Osteoblast (primary cell): ENCODE measurements at regions not wholly inside any gene's neighbourhood (a gene's known extent, or its start where the extent isn't known, plus 50 kb on each side); places are given as distances from the start of the nearest gene placed in this dataset.

ENCODE experiments used
- DNase-seq: peaks from one replicate; pipeline ENCODE4 v3.0.0; 2011; ENCODE audit warnings: low spot score, mixed read lengths; ENCODE audit not compliant: insufficient read length; ENCODE audit errors: missing footprints
- H2AFZ ChIP-seq: 2 replicates; pipeline ENCODE4 v1.6.0; 2011; ENCODE audit warnings: mild to moderate bottlenecking, low read length
- H3K27ac ChIP-seq: 2 replicates; pipeline ENCODE4 v1.5.1; 2011; ENCODE audit warnings: mild to moderate bottlenecking, low read depth, low read length, moderate library complexity
- H3K27me3 ChIP-seq: 2 replicates; pipeline ENCODE4 v1.6.0; 2012; ENCODE audit warnings: mild to moderate bottlenecking, control low read depth, inconsistent platforms, low read length, moderate library complexity; ENCODE audit not compliant: insufficient read depth
- H3K36me3 ChIP-seq: 2 replicates; pipeline ENCODE4 v1.5.1; 2011; ENCODE audit warnings: mild to moderate bottlenecking, low read length, control low read depth, moderate library complexity; ENCODE audit not compliant: insufficient read depth
- H3K4me1 ChIP-seq: 2 replicates; pipeline ENCODE4 v1.5.1; 2011; ENCODE audit warnings: mild to moderate bottlenecking, low read length, control low read depth, moderate library complexity; ENCODE audit not compliant: insufficient read depth
- H3K4me2 ChIP-seq: 2 replicates; pipeline ENCODE4 v1.6.0; 2011; ENCODE audit warnings: mild to moderate bottlenecking, low read length; ENCODE audit not compliant: insufficient read depth
- H3K4me3 ChIP-seq: fragments of 200-600 bp; sonication (generic); 3 replicates; pipeline ENCODE4 v1.5.1; 2012; ENCODE audit warnings: mild to moderate bottlenecking, low read length, inconsistent platforms; ENCODE audit not compliant: insufficient read depth
- H3K79me2 ChIP-seq: 2 replicates; pipeline ENCODE4 v1.6.0; 2012; ENCODE audit warnings: mild to moderate bottlenecking, low read length, control low read depth, inconsistent platforms; ENCODE audit not compliant: insufficient read depth
- H3K9me3 ChIP-seq: 2 replicates; pipeline ENCODE4 v1.5.1; 2011; ENCODE audit warnings: low read depth, low read length, control low read depth
- H4K20me1 ChIP-seq: 2 replicates; pipeline ENCODE4 v1.6.0; 2012; ENCODE audit warnings: mild to moderate bottlenecking, low read length, control low read depth; ENCODE audit not compliant: insufficient read depth
- CTCF ChIP-seq: IDR thresholded peaks from 2 replicates; pipeline ENCODE4 v1.5.1; 2011; ENCODE audit warnings: mild to moderate bottlenecking, low read depth, low read length, moderate library complexity; ENCODE audit errors: extremely low read depth

- H3K36me3 ChIP-seq = no peaks in the 10 kb centered on the region
- H3K9me3 ChIP-seq = no peaks in the 10 kb centered on the region
- no peak overlapping the region for H3K4me2 ChIP-seq
- H2AFZ ChIP-seq = no peak overlapping the region
- no peaks in the 10 kb centered on the region for H3K79me2 ChIP-seq
- no peak for DNase-seq
- H4K20me1 ChIP-seq = no peaks in the 10 kb centered on the region
- no peak overlapping the region for H3K4me3 ChIP-seq
- no peaks in the 10 kb centered on the region for H3K27me3 ChIP-seq
- no peaks in the 10 kb centered on the region for H3K4me1 ChIP-seq
- H3K27ac ChIP-seq = no peak overlapping the region
- TF ChIP-seq CTCF = no peak
Observed at GRCh38 chr2:147541314-147541713, 303.5 kb upstream of the ACVR2A start.

GRCh38 chr2:147538821-147539220 is 306.0 kb upstream of the ACVR2A start:
- Histone ChIP-seq H2AFZ (no peak overlapping the region), H3K36me3 (no peaks in the 10 kb centered on the region), H3K4me2 (no peak overlapping the region), H4K20me1 (no peaks in the 10 kb centered on the region), H3K27ac (no peak overlapping the region), H3K9me3 (no peaks in the 10 kb centered on the region), H3K4me3 (no peak overlapping the region), H3K4me1 (no peaks in the 10 kb centered on the region), H3K79me2 (no peaks in the 10 kb centered on the region), H3K27me3 (no peaks in the 10 kb centered on the region)
- TF ChIP-seq CTCF = no peak
- no peak for DNase-seq

GRCh38 chr2:147538088-147538487 is 306.7 kb upstream of the ACVR2A start:
- no peaks in the 10 kb centered on the region for H3K9me3 ChIP-seq
- no peaks in the 10 kb centered on the region for H3K27me3 ChIP-seq
- no peak overlapping the region for H3K4me3 ChIP-seq
- no peaks in the 10 kb centered on the region for H3K4me1 ChIP-seq
- H4K20me1 ChIP-seq = no peaks in the 10 kb centered on the region
- no peak overlapping the region for H3K27ac ChIP-seq
- peak; percentile 52 for DNase-seq
- no peak overlapping the region for H3K4me2 ChIP-seq
- no peaks in the 10 kb centered on the region for H3K36me3 ChIP-seq
- H3K79me2 ChIP-seq = no peaks in the 10 kb centered on the region
- H2AFZ ChIP-seq = no peak overlapping the region
- TF ChIP-seq CTCF = no peak

GRCh38 chr2:147531269-147531668 is 313.6 kb upstream of the ACVR2A start:
- Histone ChIP-seq H3K4me3 (no peak overlapping the region), H4K20me1 (no peaks in the 10 kb centered on the region), H3K36me3 (no peaks in the 10 kb centered on the region), H3K27ac (no peak overlapping the region), H3K9me3 (no peaks in the 10 kb centered on the region), H3K4me1 (no peaks in the 10 kb centered on the region), H3K27me3 (no peaks in the 10 kb centered on the region), H3K4me2 (no peak overlapping the region), H3K79me2 (no peaks in the 10 kb centered on the region), H2AFZ (no peak overlapping the region)
- DNase-seq = no peak
- no peak for TF ChIP-seq CTCF
